Esophagus squamous epithelium (tissue), 4 donors: ENCODE measurements at regions not wholly inside any gene's neighbourhood (a gene's known extent, or its start where the extent isn't known, plus 50 kb on each side); places are given as distances from the start of the nearest gene placed in this dataset.

Source experiments
- CTCF ChIP-seq, 6 experiments: fragments of 450-650 bp in 4 of 6; fragments of 200-600 bp in 2 of 6; sonication (generic) in 2 of 6; IDR thresholded peaks; one replicate each; pipeline ENCODE4 v1.5.1; 2016 to 2019; ENCODE audit warnings: antibody characterized with exemption in 6 of 6, mild to moderate bottlenecking in 4 of 6, moderate library complexity in 4 of 6
- POLR2A ChIP-seq, 4 donors: fragments of 450-650 bp; IDR thresholded peaks; one replicate each; pipeline ENCODE4 v1.6.1; 2017; ENCODE audit warnings: antibody characterized with exemption in 4 of 4, mild to moderate bottlenecking in 4 of 4, moderate library complexity in 3 of 4

- TF ChIP-seq CTCF (IDR thresholded peaks at IDR 0.05) (no peak), POLR2A (IDR thresholded peaks at IDR 0.05) (no peak)
These were observed 180.8 kb downstream of the KATNIP start for GRCh38 chr16:27730661-27731210.
